ENCODE measurements at regions not wholly inside any gene's neighbourhood (a gene's known extent, or its start where the extent isn't known, plus 50 kb on each side); places are given as distances from the start of the nearest gene placed in this dataset.
"Not testable (repeated sequence)": the region's sequence is repeated elsewhere in the genome, so short reads cannot be mapped to it uniquely, and the experiment has no call there.

- ChIA-PET CTCF (interaction anchor here (1.0 to 3.4 kb wide), 5 partner anchors 8 to 517 kb away, joined by 3 to 23 read pairs (median 8); no protein-coding TSS in a partner anchor), POLR2A (no interaction called here)
- TF ChIP-seq, protein P1, sequence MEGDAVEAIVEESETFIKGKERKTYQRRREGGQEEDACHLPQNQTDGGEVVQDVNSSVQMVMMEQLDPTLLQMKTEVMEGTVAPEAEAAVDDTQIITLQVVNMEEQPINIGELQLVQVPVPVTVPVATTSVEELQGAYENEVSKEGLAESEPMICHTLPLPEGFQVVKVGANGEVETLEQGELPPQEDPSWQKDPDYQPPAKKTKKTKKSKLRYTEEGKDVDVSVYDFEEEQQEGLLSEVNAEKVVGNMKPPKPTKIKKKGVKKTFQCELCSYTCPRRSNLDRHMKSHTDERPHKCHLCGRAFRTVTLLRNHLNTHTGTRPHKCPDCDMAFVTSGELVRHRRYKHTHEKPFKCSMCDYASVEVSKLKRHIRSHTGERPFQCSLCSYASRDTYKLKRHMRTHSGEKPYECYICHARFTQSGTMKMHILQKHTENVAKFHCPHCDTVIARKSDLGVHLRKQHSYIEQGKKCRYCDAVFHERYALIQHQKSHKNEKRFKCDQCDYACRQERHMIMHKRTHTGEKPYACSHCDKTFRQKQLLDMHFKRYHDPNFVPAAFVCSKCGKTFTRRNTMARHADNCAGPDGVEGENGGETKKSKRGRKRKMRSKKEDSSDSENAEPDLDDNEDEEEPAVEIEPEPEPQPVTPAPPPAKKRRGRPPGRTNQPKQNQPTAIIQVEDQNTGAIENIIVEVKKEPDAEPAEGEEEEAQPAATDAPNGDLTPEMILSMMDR (IDR thresholded peaks at IDR 0.05; ENCODE audit: control extremely low read depth, extremely low read depth, low read depth, missing control alignments): no peak
- DNase-seq (ENCODE audit: extremely low spot score): no peak
Observed at GRCh38 chr6:90457867-90458259, 129.0 kb downstream of the MAP3K7 start.

GRCh38 chr6:90456997-90457866 lies 129.6 kb downstream of the MAP3K7 start:
- DNase-seq (ENCODE audit: extremely low spot score); POLR2A ChIA-PET: not testable (repeated sequence)
- CTCF ChIA-PET: interaction anchor here (1.0 to 3.4 kb wide), 8 partner anchors 9 to 517 kb away, joined by 3 to 23 read pairs (median 8); no protein-coding TSS in a partner anchor

DNA sequence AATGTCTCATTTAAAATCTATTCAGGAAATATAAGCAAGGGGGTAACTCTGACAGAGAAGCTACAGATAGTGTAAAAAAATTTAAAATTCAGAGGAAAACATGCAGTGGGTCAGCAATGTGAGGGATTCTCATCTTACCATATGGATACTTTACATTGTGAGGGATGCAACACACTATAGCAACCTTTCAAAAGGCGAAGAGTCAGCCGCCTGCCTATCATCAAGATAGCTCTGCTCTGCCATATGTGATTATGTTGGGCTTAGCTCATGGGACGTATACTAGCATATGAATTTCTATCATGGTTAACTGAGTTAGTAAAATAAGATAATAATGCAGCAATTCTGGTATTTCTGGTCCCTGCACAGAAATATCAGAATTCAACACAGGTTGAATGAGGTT lies 130.9 kb downstream of the MAP3K7 start:
- ChIA-PET POLR2A (no interaction called here), CTCF (interaction anchor here (1.1 to 3.4 kb wide), 7 partner anchors 10 to 63 kb away, joined by 3 to 23 read pairs (median 8); no protein-coding TSS in a partner anchor)
- TF ChIP-seq, protein P1 (IDR thresholded peaks at IDR 0.05; ENCODE audit: control extremely low read depth, extremely low read depth, low read depth, missing control alignments): no peak
- DNase-seq (ENCODE audit: extremely low spot score): no peak

DNA sequence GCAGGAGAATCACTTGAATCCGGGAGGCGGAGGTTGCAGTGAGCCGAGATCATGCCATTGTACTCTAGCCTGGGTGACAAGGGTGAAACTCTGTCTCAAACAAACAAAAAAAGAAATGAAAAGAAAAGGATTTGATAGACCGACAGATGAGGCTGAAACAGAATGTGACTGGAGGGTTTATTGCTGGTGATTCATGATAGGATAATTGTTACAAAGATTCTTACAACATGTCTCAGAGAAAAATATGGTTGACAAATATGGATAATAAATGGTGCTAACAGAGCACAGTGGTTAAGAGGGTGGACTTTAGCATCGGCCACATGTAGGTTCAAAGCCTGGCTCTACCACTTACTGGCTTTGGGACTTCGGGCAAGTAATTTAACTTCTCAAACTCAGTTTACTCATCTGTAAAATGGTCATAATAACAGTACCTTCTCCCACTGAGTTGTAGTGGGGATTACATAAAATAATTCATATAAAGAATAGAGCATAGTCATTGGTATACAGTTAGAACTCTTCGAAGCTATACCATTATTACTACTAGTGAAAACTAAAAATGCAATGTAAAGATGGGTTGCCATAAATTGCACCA lies 131.9 kb downstream of the MAP3K7 start:
- POLR2A ChIA-PET: no interaction called here
- TF ChIP-seq, protein P1 (IDR thresholded peaks at IDR 0.05; ENCODE audit: control extremely low read depth, extremely low read depth, low read depth, missing control alignments): no peak
- CTCF ChIA-PET: interaction anchor here (0.6 to 3.4 kb wide), 4 partner anchors 12 to 141 kb away, joined by 3 to 23 read pairs (median 7); no protein-coding TSS in a partner anchor
- DNase-seq (ENCODE audit: extremely low spot score): no peak

GRCh38 chr6:90450268-90450953 lies 136.5 kb downstream of the MAP3K7 start:
- POLR2A ChIA-PET: no interaction called here
- no peak for DNase-seq (ENCODE audit: extremely low spot score)
- TF ChIP-seq, protein P1 (IDR thresholded peaks at IDR 0.05; ENCODE audit: control extremely low read depth, extremely low read depth, low read depth, missing control alignments): no peak
- CTCF ChIA-PET: interaction anchor here (1.2 kb wide), 1 partner anchor 510 kb away, joined by 3 read pairs; no protein-coding TSS in a partner anchor

DNA sequence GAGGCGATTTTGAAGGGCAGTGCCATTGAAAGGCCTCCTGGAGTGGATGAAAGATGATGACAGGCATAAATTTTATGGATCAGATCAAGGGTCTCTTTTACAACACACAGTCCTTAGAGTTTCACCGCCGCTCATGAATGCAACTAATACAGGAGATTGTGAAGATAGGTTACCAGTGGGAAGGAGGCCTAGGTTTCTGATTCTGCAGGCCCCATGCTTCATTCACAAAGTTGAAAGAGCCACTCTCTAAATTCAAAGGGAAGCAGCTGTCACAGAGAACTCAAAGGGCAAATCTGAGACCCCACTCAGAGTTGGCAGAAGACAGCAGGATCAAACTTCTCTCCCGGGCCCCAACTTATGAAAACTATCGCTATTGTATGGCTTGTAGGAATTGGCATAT lies 137.6 kb downstream of the MAP3K7 start:
- TF ChIP-seq, protein P1 (IDR thresholded peaks at IDR 0.05; ENCODE audit: control extremely low read depth, extremely low read depth, low read depth, missing control alignments): no peak
- DNase-seq (ENCODE audit: extremely low spot score): no peak
- ChIA-PET CTCF (interaction anchor here (1.2 kb wide), 1 partner anchor 509 kb away, joined by 3 read pairs; no protein-coding TSS in a partner anchor), POLR2A (no interaction called here)

All from GM10248 (cell line).